ENCODE measurements at regions not wholly inside any gene's neighbourhood (a gene's known extent, or its start where the extent isn't known, plus 50 kb on each side); places are given as distances from the start of the nearest gene placed in this dataset.
A peak's percentile ranks its signal among the peaks of the same experiment; 100 is the strongest.

- CTCF ChIA-PET: no interaction called here
- H3K27me3 ChIP-seq (replicated peaks; ENCODE audit: insufficient read depth, low read depth, low read length, poor library complexity): no peaks in the 10 kb centered on the region
- TF ChIP-seq EZH2 (IDR thresholded peaks at IDR 0.05; ENCODE audit: borderline replicate concordance, low read depth, low read length, poor library complexity, severe bottlenecking): no peak
- TF ChIP-seq, protein P1, sequence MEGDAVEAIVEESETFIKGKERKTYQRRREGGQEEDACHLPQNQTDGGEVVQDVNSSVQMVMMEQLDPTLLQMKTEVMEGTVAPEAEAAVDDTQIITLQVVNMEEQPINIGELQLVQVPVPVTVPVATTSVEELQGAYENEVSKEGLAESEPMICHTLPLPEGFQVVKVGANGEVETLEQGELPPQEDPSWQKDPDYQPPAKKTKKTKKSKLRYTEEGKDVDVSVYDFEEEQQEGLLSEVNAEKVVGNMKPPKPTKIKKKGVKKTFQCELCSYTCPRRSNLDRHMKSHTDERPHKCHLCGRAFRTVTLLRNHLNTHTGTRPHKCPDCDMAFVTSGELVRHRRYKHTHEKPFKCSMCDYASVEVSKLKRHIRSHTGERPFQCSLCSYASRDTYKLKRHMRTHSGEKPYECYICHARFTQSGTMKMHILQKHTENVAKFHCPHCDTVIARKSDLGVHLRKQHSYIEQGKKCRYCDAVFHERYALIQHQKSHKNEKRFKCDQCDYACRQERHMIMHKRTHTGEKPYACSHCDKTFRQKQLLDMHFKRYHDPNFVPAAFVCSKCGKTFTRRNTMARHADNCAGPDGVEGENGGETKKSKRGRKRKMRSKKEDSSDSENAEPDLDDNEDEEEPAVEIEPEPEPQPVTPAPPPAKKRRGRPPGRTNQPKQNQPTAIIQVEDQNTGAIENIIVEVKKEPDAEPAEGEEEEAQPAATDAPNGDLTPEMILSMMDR (conservative IDR thresholded peaks at IDR 0.05; ENCODE audit: low read depth, low read length): no peak
- H3K36me3 ChIP-seq (ENCODE audit: insufficient read depth, low read length, poor library complexity, severe bottlenecking): no peaks in the 10 kb centered on the region
- intact Hi-C loops (cut with micrococcal nuclease; ENCODE audit: unreplicated experiment): no loop called here
- BruUV-seq (replicated peaks): no TSS peak
- no peak overlapping the region for H3K4me3 ChIP-seq (ENCODE audit: low read depth, low read length, poor library complexity, severe bottlenecking)
- DNase-seq (ENCODE audit: low spot score): no peak
- H3K4me1 ChIP-seq (ENCODE audit: insufficient read depth, low read length, poor library complexity, severe bottlenecking): no peaks in the 10 kb centered on the region
- no peak overlapping the region for H3K27ac ChIP-seq (ENCODE audit: low read depth, low read length, poor library complexity, severe bottlenecking)
- H3K9me3 ChIP-seq (ENCODE audit: low read depth, low read length, poor library complexity, severe bottlenecking): no peaks in the 10 kb centered on the region
- POLR2A ChIA-PET (ENCODE audit: low non-redundant PET): no interaction called here
Observed at GRCh38 chr1:115183721-115184259, 94.5 kb upstream of the TSPAN2 start.

GRCh38 chr1:115183158-115183557 is 93.9 kb upstream of the TSPAN2 start:
- intact Hi-C loops (cut with micrococcal nuclease; ENCODE audit: unreplicated experiment): no loop called here
- H3K36me3 ChIP-seq (ENCODE audit: insufficient read depth, low read length, poor library complexity, severe bottlenecking): no peaks in the 10 kb centered on the region
- CTCF ChIA-PET: no interaction called here
- no peak for DNase-seq (ENCODE audit: low spot score)
- H3K9me3 ChIP-seq (ENCODE audit: low read depth, low read length, poor library complexity, severe bottlenecking): no peaks in the 10 kb centered on the region
- H3K27me3 ChIP-seq (replicated peaks; ENCODE audit: insufficient read depth, low read depth, low read length, poor library complexity): no peaks in the 10 kb centered on the region
- BruUV-seq (replicated peaks): no TSS peak
- TF ChIP-seq, protein P1 (conservative IDR thresholded peaks at IDR 0.05; ENCODE audit: low read depth, low read length): peak; percentile 26; the same call in 1 of the 2 replicates
- no peak for TF ChIP-seq EZH2 (IDR thresholded peaks at IDR 0.05; ENCODE audit: borderline replicate concordance, low read depth, low read length, poor library complexity, severe bottlenecking)
- no peak overlapping the region for H3K4me3 ChIP-seq (ENCODE audit: low read depth, low read length, poor library complexity, severe bottlenecking)
- H3K4me1 ChIP-seq (ENCODE audit: insufficient read depth, low read length, poor library complexity, severe bottlenecking): no peaks in the 10 kb centered on the region
- POLR2A ChIA-PET (ENCODE audit: low non-redundant PET): no interaction called here
- H3K27ac ChIP-seq (ENCODE audit: low read depth, low read length, poor library complexity, severe bottlenecking): no peak overlapping the region

GRCh38 chr1:115182012-115182715 is 92.9 kb upstream of the TSPAN2 start:
- Histone ChIP-seq H3K4me1 (ENCODE audit: insufficient read depth, low read length, poor library complexity, severe bottlenecking) (no peaks in the 10 kb centered on the region), H3K27ac (ENCODE audit: low read depth, low read length, poor library complexity, severe bottlenecking) (no peak overlapping the region), H3K4me3 (ENCODE audit: low read depth, low read length, poor library complexity, severe bottlenecking) (no peak overlapping the region), H3K9me3 (ENCODE audit: low read depth, low read length, poor library complexity, severe bottlenecking) (no peaks in the 10 kb centered on the region), H3K36me3 (ENCODE audit: insufficient read depth, low read length, poor library complexity, severe bottlenecking) (no peaks in the 10 kb centered on the region), H3K27me3 (replicated peaks; ENCODE audit: insufficient read depth, low read depth, low read length, poor library complexity) (no peaks in the 10 kb centered on the region)
- TF ChIP-seq EZH2 (IDR thresholded peaks at IDR 0.05; ENCODE audit: borderline replicate concordance, low read depth, low read length, poor library complexity, severe bottlenecking): no peak
- TF ChIP-seq, protein P1 (conservative IDR thresholded peaks at IDR 0.05; ENCODE audit: low read depth, low read length): no peak
- intact Hi-C loops (cut with micrococcal nuclease; ENCODE audit: unreplicated experiment): no loop called here
- ChIA-PET POLR2A (ENCODE audit: low non-redundant PET) (interaction anchor here (0.6 kb wide), 1 partner anchor 10 kb away, joined by 3 read pairs; no protein-coding TSS in a partner anchor), CTCF (no interaction called here)
- no peak for DNase-seq (ENCODE audit: low spot score)
- no TSS peak for BruUV-seq (replicated peaks)
